ENCODE measurements at regions not wholly inside any gene's neighbourhood (a gene's known extent, or its start where the extent isn't known, plus 50 kb on each side); places are given as distances from the start of the nearest gene placed in this dataset.

- H3K27me3 ChIP-seq = peaks cover 0 to 53% (median 21%) of the 10 kb centered on the region in 7 donors
- DNase-seq (no peak), ATAC-seq (no peak)
- no peaks in the 10 kb centered on the region for H3K9me3 ChIP-seq
- H3K36me3 ChIP-seq = no peaks in the 10 kb centered on the region
- intact Hi-C loops (cut with DNase I) = no loop called here
- no peaks in the 10 kb centered on the region for H3K4me1 ChIP-seq
- H3K27ac ChIP-seq = no peak overlapping the region
- no peak overlapping the region for H3K4me3 ChIP-seq
- WGBS, 2 donors = 83 to 84% methylated on average over 7 of the region's 7 CpGs
- no peak for TF ChIP-seq CTCF (IDR thresholded peaks at IDR 0.05)
Measured at GRCh38 chr11:31996159-31996881, 94.6 kb upstream of the RCN1 start.

- intact Hi-C loops (cut with DNase I) = no loop called here
- 50 to 53% methylated on average over 2 of the region's 2 CpGs for WGBS, 2 donors
Measured at GRCh38 chr11:31995525-31996094, 95.3 kb upstream of the RCN1 start.

GRCh38 chr11:31995032-31995431, 95.8 kb upstream of the RCN1 start:
- Histone ChIP-seq H3K4me3 (no peak overlapping the region), H3K36me3 (no peaks in the 10 kb centered on the region), H3K4me1 (no peaks in the 10 kb centered on the region), H3K27me3 (peaks cover 0 to 40% (median 12%) of the 10 kb centered on the region in 7 donors), H3K9me3 (no peaks in the 10 kb centered on the region), H3K27ac (no peak overlapping the region)
- WGBS, 2 donors = 77 to 83% methylated on average over 7 of the region's 7 CpGs
- TF ChIP-seq CTCF (IDR thresholded peaks at IDR 0.05) = no peak
- ATAC-seq (no peak), DNase-seq (no peak)
- intact Hi-C loops (cut with DNase I) = no loop called here

More at GRCh38 chr11:31995525-31996094, 95.3 kb upstream of the RCN1 start:
- Histone ChIP-seq H3K4me3 (no peak overlapping the region), H3K27ac (no peak overlapping the region), H3K27me3 (peaks cover 0 to 46% (median 17%) of the 10 kb centered on the region in 7 donors), H3K9me3 (no peaks in the 10 kb centered on the region), H3K4me1 (no peaks in the 10 kb centered on the region), H3K36me3 (no peaks in the 10 kb centered on the region)
- DNase-seq (no peak), ATAC-seq (no peak)
- TF ChIP-seq CTCF (IDR thresholded peaks at IDR 0.05) = no peak

- Histone ChIP-seq H3K36me3 (no peaks in the 10 kb centered on the region), H3K27ac (no peak overlapping the region), H3K27me3 (peaks cover 0 to 57% (median 51%) of the 10 kb centered on the region in 7 donors), H3K9me3 (no peaks in the 10 kb centered on the region), H3K4me3 (no peak overlapping the region), H3K4me1 (no peaks in the 10 kb centered on the region)
- TF ChIP-seq CTCF (IDR thresholded peaks at IDR 0.05) = no peak
- intact Hi-C loops (cut with DNase I) = no loop called here
- DNase-seq (no peak), ATAC-seq (peak in 1 of 8 donors; percentile 35)
- 9 to 11% methylated on average over 63 to 64 of the region's 64 CpGs for WGBS, 2 donors
Measured at GRCh38 chr11:31987118-31988005, 103.5 kb upstream of the RCN1 start.
